ENCODE measurements at regions not wholly inside any gene's neighbourhood (a gene's known extent, or its start where the extent isn't known, plus 50 kb on each side); places are given as distances from the start of the nearest gene placed in this dataset.

GRCh38 chr2:146041274-146041910 is 1521.5 kb upstream of the ZEB2 start:
- no peaks in the 10 kb centered on the region for H3K36me3 Mint-ChIP-seq (ENCODE audit: low read depth)
- DNase-seq: no peak
- no peaks in the 10 kb centered on the region for H3K9me3 Mint-ChIP-seq
- no peaks in the 10 kb centered on the region for H3K4me1 Mint-ChIP-seq
- ChIA-PET CTCF (no interaction called here), POLR2A (no interaction called here)
- no peak overlapping the region for H3K27ac Mint-ChIP-seq
- intact Hi-C loops (cut with micrococcal nuclease): no loop called here
- no peaks in the 10 kb centered on the region for H3K27me3 Mint-ChIP-seq
- TF ChIP-seq CTCF (IDR thresholded peaks at IDR 0.05): no peak
- no peak for ATAC-seq (ENCODE audit: low read depth)
- H3K4me3 Mint-ChIP-seq: no peak overlapping the region

GRCh38 chr2:146040051-146040450 is 1520.1 kb upstream of the ZEB2 start:
- no peak overlapping the region for H3K4me3 Mint-ChIP-seq
- CTCF ChIA-PET: no interaction called here
- H3K9me3 Mint-ChIP-seq: no peaks in the 10 kb centered on the region
- no peaks in the 10 kb centered on the region for H3K4me1 Mint-ChIP-seq
- ATAC-seq (ENCODE audit: low read depth) (no peak), DNase-seq (no peak)
- H3K36me3 Mint-ChIP-seq (ENCODE audit: low read depth): no peaks in the 10 kb centered on the region
- no peak overlapping the region for H3K27ac Mint-ChIP-seq
- intact Hi-C loops (cut with micrococcal nuclease): no loop called here
- TF ChIP-seq CTCF (IDR thresholded peaks at IDR 0.05): no peak
- H3K27me3 Mint-ChIP-seq: no peaks in the 10 kb centered on the region
- POLR2A ChIA-PET: no interaction called here

GRCh38 chr2:146038014-146038413 is 1518.1 kb upstream of the ZEB2 start:
- Mint-ChIP-seq H3K36me3 (ENCODE audit: low read depth) (no peaks in the 10 kb centered on the region), H3K4me3 (no peak overlapping the region), H3K9me3 (no peaks in the 10 kb centered on the region), H3K27me3 (no peaks in the 10 kb centered on the region), H3K27ac (no peak overlapping the region), H3K4me1 (no peaks in the 10 kb centered on the region)
- POLR2A ChIA-PET: no interaction called here
- CTCF ChIA-PET: no interaction called here
- ATAC-seq (ENCODE audit: low read depth): no peak
- intact Hi-C loops (cut with micrococcal nuclease): no loop called here
- DNase-seq: no peak
- TF ChIP-seq CTCF (IDR thresholded peaks at IDR 0.05): no peak

GRCh38 chr2:146037334-146037870 is 1517.5 kb upstream of the ZEB2 start:
- intact Hi-C loops (cut with micrococcal nuclease): no loop called here
- no peak for DNase-seq
- H3K4me3 Mint-ChIP-seq: no peak overlapping the region
- H3K27ac Mint-ChIP-seq: no peak overlapping the region
- H3K9me3 Mint-ChIP-seq: no peaks in the 10 kb centered on the region
- ATAC-seq (ENCODE audit: low read depth): no peak
- H3K36me3 Mint-ChIP-seq (ENCODE audit: low read depth): no peaks in the 10 kb centered on the region
- ChIA-PET POLR2A (no interaction called here), CTCF (no interaction called here)
- TF ChIP-seq CTCF (IDR thresholded peaks at IDR 0.05): no peak
- no peaks in the 10 kb centered on the region for H3K4me1 Mint-ChIP-seq
- no peaks in the 10 kb centered on the region for H3K27me3 Mint-ChIP-seq

- TF ChIP-seq CTCF (IDR thresholded peaks at IDR 0.05): no peak
- Mint-ChIP-seq H3K4me1 (no peaks in the 10 kb centered on the region), H3K4me3 (no peak overlapping the region), H3K9me3 (no peaks in the 10 kb centered on the region), H3K27ac (no peak overlapping the region), H3K36me3 (ENCODE audit: low read depth) (no peaks in the 10 kb centered on the region), H3K27me3 (no peaks in the 10 kb centered on the region)
- intact Hi-C loops (cut with micrococcal nuclease): no loop called here
- no peak for DNase-seq
- ATAC-seq (ENCODE audit: low read depth): no peak
- CTCF ChIA-PET: no interaction called here
- POLR2A ChIA-PET: no interaction called here
These were observed 1511.2 kb upstream of the ZEB2 start for GRCh38 chr2:146031158-146031557.
